Vagina (tissue), 2 donors: ENCODE measurements at regions not wholly inside any gene's neighbourhood (a gene's known extent, or its start where the extent isn't known, plus 50 kb on each side); places are given as distances from the start of the nearest gene placed in this dataset.

Source experiments
- CTCF ChIP-seq, 3 experiments: fragments of 450-650 bp in 2 of 3; fragments of 200-600 bp in 1 of 3; sonication (generic) in 1 of 3; IDR thresholded peaks; one replicate each; pipeline ENCODE4 v1.5.1; 2017 to 2019; ENCODE audit warnings: antibody characterized with exemption in 3 of 3, mild to moderate bottlenecking in 2 of 3, moderate library complexity in 2 of 3
- POLR2A ChIP-seq, 2 donors: fragments of 450-650 bp; IDR thresholded peaks; one replicate each; pipeline ENCODE4 v1.6.1; 2017; ENCODE audit warnings: antibody characterized with exemption in 2 of 2, mild to moderate bottlenecking in 2 of 2, moderate library complexity in 2 of 2

GRCh38 chr15:98167722-98168268 is 207.3 kb downstream of the ARRDC4 start:
- TF ChIP-seq CTCF (IDR thresholded peaks at IDR 0.05) (no peak), POLR2A (IDR thresholded peaks at IDR 0.05) (no peak)
